ENCODE measurements at regions not wholly inside any gene's neighbourhood (a gene's known extent, or its start where the extent isn't known, plus 50 kb on each side); places are given as distances from the start of the nearest gene placed in this dataset.
"Not testable (repeated sequence)": the region's sequence is repeated elsewhere in the genome, so short reads cannot be mapped to it uniquely, and the experiment has no call there.

GRCh38 chr3:169006398-169006797, 657.1 kb downstream of the MECOM start:
- not testable (repeated sequence) for TF ChIP-seq CTCF (IDR thresholded peaks at IDR 0.05; ENCODE audit: poor library complexity, severe bottlenecking); EP300 (conservative IDR thresholded peaks at IDR 0.05; ENCODE audit: poor library complexity, severe bottlenecking); POLR2AphosphoS5 (IDR thresholded peaks at IDR 0.05); MXI1 (conservative IDR thresholded peaks at IDR 0.05; ENCODE audit: poor library complexity, severe bottlenecking)
